Hematopoietic multipotent progenitor cell treated with erythropoietin and hydrocortisone succinate and interleukin-3 and kit ligand, for 8 days (in vitro differentiated cells): ENCODE measurements at regions not wholly inside any gene's neighbourhood (a gene's known extent, or its start where the extent isn't known, plus 50 kb on each side); places are given as distances from the start of the nearest gene placed in this dataset.
A peak's percentile ranks its signal among the peaks of the same experiment; 100 is the strongest.

Source experiments
- DNase-seq: peaks from one replicate; pipeline ENCODE4 v3.0.0-alpha.2; 2015

GRCh38 chr7:91537260-91538152 lies 273.3 kb downstream of the FZD1 start:
- DNase-seq, result no peak

GRCh38 chr7:91541641-91542040 lies 277.4 kb downstream of the FZD1 start:
- DNase-seq, result no peak

- no peak for DNase-seq
These were observed 279.4 kb downstream of the FZD1 start for GRCh38 chr7:91543646-91544045.

GRCh38 chr7:91549878-91550277 lies 285.6 kb downstream of the FZD1 start:
- no peak for DNase-seq

- no peak for DNase-seq
These were observed 286.7 kb downstream of the FZD1 start for GRCh38 chr7:91550931-91551330.

- no peak for DNase-seq
These were observed 287.3 kb downstream of the FZD1 start for GRCh38 chr7:91551377-91552175.

GRCh38 chr7:91553410-91553895 lies 289.2 kb downstream of the FZD1 start:
- DNase-seq, result no peak

GRCh38 chr7:91554883-91555282 lies 290.6 kb downstream of the FZD1 start:
- peak; percentile 59 for DNase-seq

- no peak for DNase-seq
These were observed 292.0 kb downstream of the FZD1 start for GRCh38 chr7:91556239-91556638.

GRCh38 chr7:91556956-91557650 lies 292.9 kb downstream of the FZD1 start:
- no peak for DNase-seq

GRCh38 chr7:91557789-91558404 lies 293.7 kb downstream of the FZD1 start:
- DNase-seq, result no peak

- DNase-seq, result no peak
These were observed 295.7 kb downstream of the FZD1 start for GRCh38 chr7:91559947-91560346.

GRCh38 chr7:91564101-91564500 lies 299.9 kb downstream of the FZD1 start:
- no peak for DNase-seq

- DNase-seq, result no peak
These were observed 300.3 kb downstream of the FZD1 start for GRCh38 chr7:91564541-91564940.

GRCh38 chr7:91565499-91566401 lies 301.5 kb downstream of the FZD1 start:
- DNase-seq, result no peak

GRCh38 chr7:91566402-91566732 lies 302.1 kb downstream of the FZD1 start:
- DNase-seq, result no peak

GRCh38 chr7:91567081-91568012 lies 303.1 kb downstream of the FZD1 start:
- DNase-seq, result no peak

- DNase-seq, result no peak
These were observed 303.9 kb downstream of the FZD1 start for GRCh38 chr7:91568138-91568537.

- no peak for DNase-seq
These were observed 305.7 kb downstream of the FZD1 start for GRCh38 chr7:91569728-91570457.

- no peak for DNase-seq
These were observed 306.3 kb downstream of the FZD1 start for GRCh38 chr7:91570560-91570959.
